ENCODE measurements at regions not wholly inside any gene's neighbourhood (a gene's known extent, or its start where the extent isn't known, plus 50 kb on each side); places are given as distances from the start of the nearest gene placed in this dataset.

DNA sequence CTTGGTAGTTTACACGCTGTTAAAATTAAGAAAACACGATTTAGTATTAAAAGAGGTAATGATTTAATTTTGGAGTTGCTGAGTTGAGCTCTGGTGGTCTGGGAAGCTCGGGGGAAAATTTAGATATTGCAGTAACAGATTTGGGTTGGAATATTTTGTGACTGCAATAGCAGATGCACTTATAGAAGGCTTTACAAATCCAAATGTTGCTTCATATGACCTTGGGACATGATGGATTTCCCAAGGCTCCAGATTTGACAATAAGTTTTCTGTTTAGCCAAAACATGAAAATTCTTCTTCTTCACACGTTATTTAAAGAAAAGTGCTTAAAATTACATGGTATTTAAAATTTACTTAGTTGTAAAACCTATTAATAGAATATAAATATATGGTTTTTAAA, 302.0 kb downstream of the SPRY1 start:
- Histone ChIP-seq H3K4me1 (peaks cover 17% of the 10 kb centered on the region), H3K27me3 (no peaks in the 10 kb centered on the region), H3K9me3 (no peaks in the 10 kb centered on the region), H3K36me3 (no peaks in the 10 kb centered on the region), H3K4me3 (no peak overlapping the region), H3K27ac (no peak overlapping the region)
- DNase-seq (ENCODE audit: low spot score in 2 of 2) = no peak
- TF ChIP-seq, protein P1, sequence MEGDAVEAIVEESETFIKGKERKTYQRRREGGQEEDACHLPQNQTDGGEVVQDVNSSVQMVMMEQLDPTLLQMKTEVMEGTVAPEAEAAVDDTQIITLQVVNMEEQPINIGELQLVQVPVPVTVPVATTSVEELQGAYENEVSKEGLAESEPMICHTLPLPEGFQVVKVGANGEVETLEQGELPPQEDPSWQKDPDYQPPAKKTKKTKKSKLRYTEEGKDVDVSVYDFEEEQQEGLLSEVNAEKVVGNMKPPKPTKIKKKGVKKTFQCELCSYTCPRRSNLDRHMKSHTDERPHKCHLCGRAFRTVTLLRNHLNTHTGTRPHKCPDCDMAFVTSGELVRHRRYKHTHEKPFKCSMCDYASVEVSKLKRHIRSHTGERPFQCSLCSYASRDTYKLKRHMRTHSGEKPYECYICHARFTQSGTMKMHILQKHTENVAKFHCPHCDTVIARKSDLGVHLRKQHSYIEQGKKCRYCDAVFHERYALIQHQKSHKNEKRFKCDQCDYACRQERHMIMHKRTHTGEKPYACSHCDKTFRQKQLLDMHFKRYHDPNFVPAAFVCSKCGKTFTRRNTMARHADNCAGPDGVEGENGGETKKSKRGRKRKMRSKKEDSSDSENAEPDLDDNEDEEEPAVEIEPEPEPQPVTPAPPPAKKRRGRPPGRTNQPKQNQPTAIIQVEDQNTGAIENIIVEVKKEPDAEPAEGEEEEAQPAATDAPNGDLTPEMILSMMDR (IDR thresholded peaks at IDR 0.05) = no peak
- TF ChIP-seq POLR2AphosphoS5 (IDR thresholded peaks at IDR 0.05) (no peak), POLR2A (IDR thresholded peaks at IDR 0.05) (no peak), EP300 (IDR thresholded peaks at IDR 0.05) (no peak)
- WGBS = 76% methylated on average over 4 of the region's 4 CpGs

DNA sequence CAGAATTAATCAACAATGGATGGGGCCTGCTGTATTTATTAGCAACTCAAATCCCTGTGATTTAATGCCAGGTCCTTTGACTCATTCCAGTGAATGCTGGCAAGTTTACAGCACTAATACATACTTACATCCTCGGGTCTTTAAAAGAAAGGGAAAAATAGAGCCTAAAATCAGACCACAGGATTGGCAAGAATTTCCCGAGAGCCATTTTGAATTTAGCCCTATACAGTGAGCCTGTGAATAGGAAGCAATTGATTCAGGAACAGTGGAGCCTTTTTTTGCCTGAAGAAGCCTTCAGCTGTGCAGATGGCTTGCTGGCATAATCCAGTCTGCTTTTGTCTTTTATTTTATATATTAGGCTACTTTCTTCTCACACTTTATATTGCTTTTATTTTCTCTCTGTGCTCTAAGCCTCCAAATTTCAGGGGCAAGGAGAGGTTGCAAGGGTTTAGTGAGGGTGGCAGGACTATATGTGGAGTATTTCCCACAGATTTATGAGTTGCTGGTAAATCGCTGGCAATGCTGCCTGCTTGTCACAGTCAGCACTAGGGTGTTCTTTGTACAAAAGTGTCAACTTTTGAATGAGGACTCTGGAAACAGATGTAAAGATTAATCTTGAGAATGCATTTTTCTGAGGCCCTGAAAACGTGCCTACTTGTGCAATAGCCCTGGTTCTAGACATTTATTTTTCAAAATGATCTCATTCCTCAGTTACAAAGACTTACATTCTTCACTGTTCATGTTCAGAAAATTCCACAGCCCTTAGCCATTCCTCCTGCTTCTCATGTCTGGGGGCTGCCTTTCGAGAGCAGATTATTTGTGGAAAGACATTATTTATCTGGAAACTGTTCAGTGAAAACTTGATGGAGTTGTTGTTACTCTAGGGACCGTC, 303.5 kb downstream of the SPRY1 start:
- Histone ChIP-seq H3K36me3 (no peaks in the 10 kb centered on the region), H3K4me3 (no peak overlapping the region), H3K9me3 (no peaks in the 10 kb centered on the region), H3K4me1 (peaks cover 17% of the 10 kb centered on the region), H3K27ac (peak overlapping the region; percentile 73), H3K27me3 (no peaks in the 10 kb centered on the region)
- TF ChIP-seq EP300 (IDR thresholded peaks at IDR 0.05) (no peak), POLR2A (IDR thresholded peaks at IDR 0.05) (no peak), POLR2AphosphoS5 (IDR thresholded peaks at IDR 0.05) (no peak)
- TF ChIP-seq, protein P1 (IDR thresholded peaks at IDR 0.05) = no peak
- 23% methylated on average over 6 of the region's 6 CpGs for WGBS
- no peak for DNase-seq (ENCODE audit: low spot score in 2 of 2)

DNA sequence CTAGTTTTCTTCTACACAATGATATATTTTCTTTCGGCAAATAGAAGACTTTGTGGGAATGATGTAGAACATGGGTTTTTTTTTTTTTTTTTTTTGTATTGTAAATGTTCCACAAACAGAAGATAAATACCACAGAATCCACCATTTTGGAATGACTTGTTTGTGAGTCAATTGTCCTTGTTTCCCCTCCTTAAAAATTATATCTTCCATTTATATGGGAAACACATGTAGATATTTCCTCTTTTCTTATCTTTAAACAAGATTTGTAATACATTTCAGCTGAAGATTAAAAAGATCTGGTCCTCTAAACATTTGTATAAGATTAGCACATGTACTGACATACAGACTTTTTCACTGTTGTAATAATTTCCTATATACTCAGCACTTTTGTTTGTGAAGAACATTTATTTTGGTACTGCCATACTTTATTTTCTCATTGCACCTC, 304.6 kb downstream of the SPRY1 start:
- TF ChIP-seq POLR2AphosphoS5 (IDR thresholded peaks at IDR 0.05) = no peak
- no peak for TF ChIP-seq EP300 (IDR thresholded peaks at IDR 0.05)
- no peak for TF ChIP-seq POLR2A (IDR thresholded peaks at IDR 0.05)
- TF ChIP-seq, protein P1 (IDR thresholded peaks at IDR 0.05) = no peak
- H3K9me3 ChIP-seq = no peaks in the 10 kb centered on the region
- peaks cover 17% of the 10 kb centered on the region for H3K4me1 ChIP-seq
- no peaks in the 10 kb centered on the region for H3K36me3 ChIP-seq
- DNase-seq (ENCODE audit: low spot score in 2 of 2) = no peak
- no peak overlapping the region for H3K4me3 ChIP-seq
- 64% methylated on average over 1 of the region's 1 CpG for WGBS
- no peaks in the 10 kb centered on the region for H3K27me3 ChIP-seq
- H3K27ac ChIP-seq = peak overlapping the region; percentile 73

DNA sequence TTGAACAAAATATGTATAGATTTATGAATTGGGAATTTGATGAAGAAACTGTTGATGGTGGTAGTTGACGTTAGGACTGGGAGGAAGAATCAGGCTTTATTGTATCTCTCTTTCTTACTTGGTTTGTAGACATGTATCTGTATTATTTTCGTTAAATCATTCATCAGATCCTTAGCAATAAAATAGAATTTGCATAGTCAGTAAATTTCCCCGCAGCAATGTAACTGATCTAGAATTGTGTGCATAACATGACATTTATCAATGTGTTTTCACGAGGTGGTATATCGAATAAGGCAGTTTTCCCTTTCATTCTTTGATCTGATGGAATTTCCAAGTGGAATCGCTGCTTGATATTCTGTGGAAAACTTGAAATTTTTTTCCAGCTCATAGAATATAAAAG, 308.8 kb downstream of the SPRY1 start:
- no peak for DNase-seq (ENCODE audit: low spot score in 2 of 2)
- H3K36me3 ChIP-seq = no peaks in the 10 kb centered on the region
- H3K27ac ChIP-seq = no peak overlapping the region
- H3K4me1 ChIP-seq = peaks cover 4% of the 10 kb centered on the region
- H3K27me3 ChIP-seq = no peaks in the 10 kb centered on the region
- no peaks in the 10 kb centered on the region for H3K9me3 ChIP-seq
- WGBS = 77% methylated on average over 6 of the region's 6 CpGs
- TF ChIP-seq POLR2A (IDR thresholded peaks at IDR 0.05) (no peak), POLR2AphosphoS5 (IDR thresholded peaks at IDR 0.05) (no peak), EP300 (IDR thresholded peaks at IDR 0.05) (no peak)
- TF ChIP-seq, protein P1 (IDR thresholded peaks at IDR 0.05) = no peak
- H3K4me3 ChIP-seq = no peak overlapping the region

DNA sequence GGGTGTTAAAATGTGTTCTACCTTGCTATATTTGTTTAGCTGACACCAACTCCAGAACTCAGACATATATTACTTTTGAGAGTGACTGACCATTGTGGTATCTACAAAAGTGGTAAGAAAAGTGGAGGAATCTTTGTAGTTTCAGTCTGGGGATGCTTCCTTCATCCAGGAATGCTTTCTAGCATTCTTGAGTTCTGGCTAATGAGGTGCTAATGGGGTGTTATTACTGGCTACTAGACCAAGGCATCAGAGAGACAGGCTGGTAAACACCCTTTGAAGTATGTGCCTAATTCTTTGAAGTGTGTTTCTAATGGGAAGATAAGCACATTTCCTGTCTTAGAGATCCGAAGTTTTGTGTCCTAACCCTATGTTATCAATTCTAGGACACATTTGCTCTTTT, 310.4 kb downstream of the SPRY1 start:
- no peak overlapping the region for H3K27ac ChIP-seq
- DNase-seq (ENCODE audit: low spot score in 2 of 2) = no peak
- no peaks in the 10 kb centered on the region for H3K9me3 ChIP-seq
- 50% methylated on average over 1 of the region's 1 CpG for WGBS
- H3K4me3 ChIP-seq = no peak overlapping the region
- TF ChIP-seq POLR2AphosphoS5 (IDR thresholded peaks at IDR 0.05) = no peak
- TF ChIP-seq EP300 (IDR thresholded peaks at IDR 0.05) = no peak
- TF ChIP-seq, protein P1 (IDR thresholded peaks at IDR 0.05) = no peak
- TF ChIP-seq POLR2A (IDR thresholded peaks at IDR 0.05) = no peak
- H3K4me1 ChIP-seq = no peaks in the 10 kb centered on the region
- H3K27me3 ChIP-seq = no peaks in the 10 kb centered on the region
- H3K36me3 ChIP-seq = no peaks in the 10 kb centered on the region

All from suprapubic skin (tissue), 4 donors.